HK-2 (cell line): ENCODE measurements at regions not wholly inside any gene's neighbourhood (a gene's known extent, or its start where the extent isn't known, plus 50 kb on each side); places are given as distances from the start of the nearest gene placed in this dataset.
"Not testable (repeated sequence)": the region's sequence is repeated elsewhere in the genome, so short reads cannot be mapped to it uniquely, and the experiment has no call there.

Experiments
- DNase-seq: peaks from one replicate; pipeline ENCODE4 v3.0.0-alpha.2; 2018; ENCODE audit not compliant: unreplicated experiment

DNA sequence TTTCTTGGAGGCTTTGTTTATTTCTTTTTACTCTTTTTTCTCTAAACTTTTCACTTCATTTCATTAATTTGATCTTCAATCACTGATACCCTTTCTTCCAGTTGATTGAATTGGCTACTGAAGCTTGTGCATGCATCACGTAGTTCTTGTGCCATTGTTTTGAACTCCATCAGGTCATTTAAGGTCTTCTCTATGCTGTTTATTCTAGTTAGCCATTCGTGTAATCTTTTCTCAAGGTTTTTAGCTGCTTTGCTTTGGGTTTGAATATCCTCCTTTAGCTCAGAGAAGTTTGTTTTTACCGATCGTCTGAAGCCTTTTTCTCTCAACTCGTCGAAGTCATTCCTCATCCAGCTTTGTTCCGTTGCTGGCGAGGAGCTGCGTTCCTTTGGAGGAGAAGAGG lies 189.9 kb downstream of the TTC6 start:
- DNase-seq = not testable (repeated sequence)

DNA sequence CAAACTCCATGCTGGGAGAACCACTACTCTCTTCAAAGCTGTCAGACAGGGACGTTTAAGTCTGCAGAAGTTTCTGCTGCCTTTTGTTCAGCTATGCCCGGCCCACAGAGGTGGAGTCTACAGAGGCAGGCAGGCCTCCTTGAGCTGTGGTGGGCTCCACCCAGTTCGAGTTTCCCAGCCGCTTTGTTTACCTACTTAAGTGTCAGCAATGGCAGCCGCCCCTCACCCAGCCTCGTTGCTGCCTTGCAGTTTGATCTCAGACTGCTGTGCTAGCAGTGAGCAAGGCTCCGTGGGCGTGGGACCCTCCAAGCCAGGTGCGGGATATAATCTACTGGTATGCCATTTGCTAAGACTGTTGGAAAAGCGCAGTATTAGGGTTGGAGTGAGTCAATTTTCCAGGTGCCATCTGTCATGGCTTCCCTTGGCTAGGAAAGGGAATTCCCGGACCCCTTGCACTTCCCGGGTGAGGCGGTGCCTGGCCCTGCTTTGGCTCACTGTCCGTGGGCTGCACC lies 190.7 kb downstream of the TTC6 start:
- DNase-seq = not testable (repeated sequence)

DNA sequence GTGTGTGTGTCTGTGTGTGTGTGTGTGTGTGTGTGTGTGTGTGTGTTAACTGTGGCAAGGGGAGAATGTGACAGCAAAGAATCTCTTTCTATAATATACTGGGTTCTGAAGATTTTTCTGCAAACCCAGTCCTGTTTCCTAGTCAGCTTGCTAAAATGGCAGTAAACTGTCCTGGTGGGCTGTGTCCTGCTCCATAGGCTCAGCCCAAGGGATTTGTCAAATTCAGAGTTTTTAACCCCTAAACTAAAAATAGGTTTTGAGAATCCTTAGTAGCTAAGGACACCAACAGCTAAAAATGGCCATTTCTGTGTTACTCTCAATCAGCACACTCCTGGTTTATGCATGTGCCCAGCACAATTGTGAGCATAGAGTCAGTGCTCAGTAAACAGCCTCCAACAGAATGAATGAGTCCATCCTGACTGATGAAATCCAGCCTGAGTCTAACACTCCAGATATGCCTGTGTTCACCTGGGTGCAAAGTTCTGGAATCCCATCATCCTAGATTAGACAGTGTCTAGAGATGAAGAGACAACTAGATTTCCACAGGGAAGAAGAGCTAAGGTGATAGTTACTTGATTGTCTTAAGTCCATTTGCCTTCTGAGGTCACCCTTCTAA lies 192.6 kb downstream of the TTC6 start:
- no peak for DNase-seq

DNA sequence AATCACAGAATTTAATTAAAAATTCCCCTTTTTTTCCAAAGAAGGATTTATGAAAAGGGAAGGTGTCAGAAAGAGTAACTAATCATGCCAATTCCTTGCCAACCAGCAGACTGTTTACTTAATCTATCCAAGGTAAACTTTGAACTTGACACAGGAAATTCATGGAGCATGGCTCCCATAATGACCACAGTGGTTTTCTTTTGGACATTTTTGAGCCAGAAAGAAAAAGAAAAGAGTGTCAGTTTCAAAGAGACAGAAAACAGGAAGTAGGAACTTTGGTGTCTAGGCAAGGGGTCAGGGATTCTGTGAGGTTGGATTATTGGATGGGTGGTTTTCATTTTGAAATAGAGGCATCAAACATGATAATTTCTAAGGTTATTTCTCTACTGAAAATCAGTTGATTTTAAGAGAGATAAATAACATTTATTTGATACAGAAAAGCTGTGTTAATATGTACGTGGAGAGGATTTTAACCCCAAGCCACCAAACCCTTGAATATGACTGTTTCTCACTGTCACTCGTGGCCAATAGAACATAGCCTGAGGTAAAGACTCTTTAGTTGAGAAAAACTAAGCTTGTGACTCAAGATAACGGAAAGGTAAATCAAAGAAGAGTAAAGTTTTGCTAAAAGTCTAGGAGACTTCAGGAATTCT lies 196.1 kb downstream of the TTC6 start:
- no peak for DNase-seq

DNA sequence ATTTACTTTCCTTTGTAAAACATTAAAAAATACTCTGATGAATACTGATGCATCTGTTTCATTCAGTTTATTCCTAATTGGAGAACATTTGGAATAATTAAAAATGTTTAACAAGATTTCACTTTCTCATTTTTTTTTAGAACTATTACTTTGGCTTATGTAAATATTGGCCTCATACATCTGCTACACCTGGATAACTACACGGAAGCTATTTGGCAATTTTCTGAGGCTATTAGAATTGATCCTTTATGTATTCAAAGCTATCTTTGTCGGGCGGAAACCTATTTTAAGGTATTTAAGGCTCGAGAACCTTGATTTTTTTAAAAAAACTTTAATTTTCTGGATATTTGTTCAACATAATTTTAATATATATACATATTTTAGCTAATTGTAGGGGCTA lies 196.7 kb downstream of the TTC6 start:
- DNase-seq = no peak

DNA sequence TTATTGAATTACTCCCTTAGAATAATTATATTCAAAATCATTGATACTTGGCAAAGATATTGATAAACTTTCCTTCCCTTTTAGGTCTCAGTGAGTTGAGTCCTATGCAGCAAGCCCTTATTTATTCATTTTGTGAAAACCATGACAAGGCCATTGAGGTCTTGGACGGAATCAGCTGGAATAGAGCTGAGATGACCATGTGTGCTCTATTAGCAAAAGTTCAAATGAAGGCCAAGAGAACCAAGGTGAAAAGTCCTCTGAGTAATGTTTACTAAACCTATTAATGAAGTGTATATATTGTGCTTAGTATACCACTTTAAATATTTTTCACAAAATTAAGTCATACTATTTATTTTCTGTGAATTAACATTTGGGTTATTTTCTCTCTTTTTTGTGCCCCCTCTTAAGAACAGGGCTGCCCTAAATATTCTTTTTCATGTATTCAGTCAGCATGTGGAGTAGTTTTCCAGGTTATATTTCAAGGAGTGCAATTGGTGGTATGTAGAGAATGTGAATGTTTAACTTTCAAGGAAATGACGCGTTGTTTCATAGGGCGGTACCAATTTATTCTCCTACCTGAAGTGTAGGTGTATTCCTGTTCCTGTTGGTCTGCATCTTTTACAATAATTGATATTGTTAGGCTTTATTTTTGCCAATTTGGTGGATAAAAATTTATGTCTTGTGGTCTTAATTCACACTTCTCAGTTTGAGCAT lies 201.4 kb downstream of the TTC6 start:
- no peak for DNase-seq

DNA sequence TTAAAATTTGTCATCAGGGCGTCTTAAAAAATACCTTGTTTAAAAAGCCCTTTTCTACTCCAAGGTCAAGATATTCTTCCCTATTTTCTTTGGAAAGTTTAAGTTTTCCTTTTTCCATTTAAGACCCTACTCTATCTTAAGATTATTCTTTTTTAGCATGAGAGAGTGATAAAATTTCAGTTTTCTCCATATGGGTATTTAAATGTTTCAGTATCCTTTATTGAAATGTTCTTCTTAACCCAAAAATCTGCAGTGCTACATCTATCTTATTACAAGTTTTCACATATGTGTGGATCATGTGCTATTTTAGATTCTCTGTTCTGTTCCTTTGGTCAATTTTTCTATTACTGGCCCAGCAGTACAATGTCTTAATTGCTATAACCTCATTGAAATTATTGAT lies 202.2 kb downstream of the TTC6 start:
- no peak for DNase-seq

DNA sequence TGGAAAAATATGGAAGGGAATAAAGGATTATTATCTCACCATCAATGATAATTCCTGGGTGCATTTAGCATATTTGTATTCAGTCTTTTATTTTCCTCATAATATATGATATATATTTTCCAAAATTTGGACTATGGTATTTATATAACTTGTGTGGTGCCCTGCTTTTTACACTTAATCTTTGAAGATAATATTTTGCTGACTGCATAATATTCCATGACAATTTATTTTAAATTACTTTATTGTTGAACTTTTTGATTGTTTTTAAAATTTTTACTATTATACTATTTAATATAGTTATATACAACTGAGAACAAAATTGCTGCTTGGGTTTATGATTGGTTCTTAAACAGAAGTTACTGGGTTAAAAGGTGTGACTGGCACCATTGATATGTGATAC lies 212.3 kb downstream of the TTC6 start:
- no peak for DNase-seq

DNA sequence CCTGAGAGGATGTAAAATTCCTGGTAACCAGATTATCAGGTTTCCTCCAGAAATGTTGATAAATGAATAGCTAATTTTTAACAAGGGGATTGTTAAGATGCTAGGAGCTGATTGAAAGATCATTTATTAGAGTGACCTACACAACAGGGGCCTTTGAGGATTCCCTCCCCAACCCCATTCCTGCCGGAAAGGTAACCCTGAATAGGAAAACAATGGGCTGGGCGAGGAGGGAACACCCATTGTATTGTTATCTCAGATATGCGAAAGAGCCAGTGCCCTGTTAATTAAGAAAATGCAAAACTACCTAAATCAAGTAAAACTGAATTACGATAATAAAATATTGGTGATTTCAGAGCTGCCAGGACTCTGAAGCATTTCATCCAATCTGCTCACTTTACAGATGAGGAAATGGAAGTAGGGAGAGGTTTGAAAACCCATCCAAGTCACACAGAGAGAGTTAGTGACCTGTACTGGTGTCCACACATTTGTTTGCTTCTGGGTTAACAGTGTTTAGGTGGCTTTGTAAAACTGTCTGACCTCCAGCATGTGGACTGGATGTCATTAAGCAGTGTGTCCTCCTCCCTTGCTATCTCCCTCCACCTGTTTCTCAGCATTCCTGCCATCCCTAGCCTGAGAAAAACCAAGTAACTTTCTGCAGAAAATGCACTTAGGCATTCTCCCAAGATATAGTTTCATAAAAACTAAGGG lies 214.8 kb downstream of the TTC6 start:
- DNase-seq = no peak

DNA sequence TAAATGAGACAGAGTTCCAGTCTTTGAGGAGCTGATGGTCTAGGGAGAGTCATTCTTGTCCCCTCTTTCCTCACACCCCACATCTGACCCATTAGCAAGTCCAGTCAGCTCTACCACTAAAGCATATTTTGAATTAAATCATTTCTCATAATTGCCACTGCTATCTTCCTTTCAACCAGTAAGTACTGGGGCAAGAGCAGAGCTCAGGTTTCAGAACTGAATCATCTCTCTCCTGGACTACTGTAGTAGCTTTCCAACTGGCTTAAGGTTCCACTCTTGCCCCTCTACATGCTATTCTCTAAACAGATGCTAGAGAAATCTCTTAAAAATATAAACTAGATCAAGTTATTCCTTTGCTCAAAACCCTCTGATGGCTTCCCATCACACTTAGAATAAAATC lies 218.3 kb downstream of the TTC6 start:
- no peak for DNase-seq

DNA sequence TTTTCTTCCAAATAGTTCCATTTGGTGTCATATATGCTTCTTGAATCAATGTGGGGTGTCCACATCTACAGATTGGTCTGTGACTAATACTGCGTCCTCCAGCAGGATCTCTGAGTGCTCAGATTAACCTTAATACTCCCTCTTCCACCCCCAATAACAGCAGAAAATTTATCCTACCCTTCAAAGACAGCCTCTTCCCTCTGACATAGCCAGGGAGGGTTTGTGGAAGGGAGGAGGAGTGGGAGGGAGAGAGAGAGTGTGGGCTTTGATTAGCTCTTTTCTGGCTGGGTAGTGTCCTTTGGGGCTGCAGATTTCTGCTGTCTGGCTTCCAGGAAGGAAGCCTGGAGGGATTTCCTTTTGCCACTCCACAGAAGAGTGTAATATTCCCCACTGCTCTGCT lies 220.7 kb downstream of the TTC6 start:
- DNase-seq = no peak

DNA sequence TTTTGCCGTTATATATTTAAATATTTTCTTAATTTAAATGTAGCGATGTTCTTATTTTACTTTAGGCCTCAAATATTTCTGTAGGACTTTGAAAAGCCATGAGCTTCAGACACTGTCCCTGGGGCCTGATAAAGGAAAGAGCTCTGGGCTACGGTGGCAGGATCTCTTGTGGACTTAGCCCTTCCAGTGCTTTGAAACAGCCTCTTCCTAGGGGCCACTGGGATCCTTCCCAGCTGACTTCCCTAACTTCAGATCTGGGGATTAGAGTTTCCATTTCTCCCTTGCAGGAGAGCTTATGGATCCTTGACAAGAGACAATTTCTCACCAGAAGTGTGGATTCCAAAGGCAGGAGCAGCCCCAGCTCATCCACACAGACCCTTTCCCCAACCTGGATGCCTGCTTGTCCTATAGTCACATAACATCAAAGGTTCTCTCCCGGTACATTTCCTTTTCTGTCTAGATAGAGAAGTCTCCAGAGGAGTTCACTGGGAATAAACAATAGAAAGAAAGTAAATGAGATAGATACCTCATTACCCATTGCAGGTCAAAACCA lies 221.4 kb downstream of the TTC6 start:
- DNase-seq = no peak

DNA sequence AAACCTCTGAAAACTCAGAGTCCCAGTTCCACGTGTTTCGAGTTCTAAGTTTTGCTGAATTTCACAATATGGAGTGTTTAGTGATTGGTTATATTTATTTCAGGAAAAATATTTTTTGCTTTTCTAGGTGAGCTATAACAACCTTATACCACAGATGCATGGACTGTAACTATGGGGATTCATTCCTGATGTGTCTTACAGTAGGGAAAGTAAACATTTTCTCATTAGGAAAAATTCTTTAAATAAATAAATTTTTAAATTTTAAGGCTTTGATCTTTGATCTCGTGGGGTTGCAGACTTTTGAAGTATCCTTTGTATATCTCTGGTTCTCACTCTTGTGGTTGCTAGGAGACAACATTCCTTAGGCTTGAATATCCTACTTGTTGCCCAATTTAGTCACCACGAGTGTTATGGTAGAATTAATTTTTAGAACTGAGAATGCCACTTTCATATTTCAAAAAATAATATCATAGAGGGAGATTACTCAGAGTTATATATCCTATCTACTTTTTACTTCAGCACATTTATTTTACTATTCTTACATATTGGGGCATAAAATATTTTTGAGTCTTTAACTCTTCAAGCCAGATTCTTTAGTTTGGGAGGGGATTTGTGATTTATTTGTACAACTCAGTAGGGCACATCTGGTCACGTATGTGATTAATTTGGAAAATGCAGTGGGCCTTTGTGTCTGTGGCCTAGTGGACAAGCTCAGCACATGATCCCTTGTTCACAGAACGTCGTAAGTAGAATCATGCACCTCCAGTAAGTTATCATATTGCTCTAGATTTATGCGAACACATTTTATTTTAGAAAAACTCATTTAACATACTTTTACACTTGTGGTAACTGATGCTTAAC lies 224.0 kb downstream of the TTC6 start:
- no peak for DNase-seq

DNA sequence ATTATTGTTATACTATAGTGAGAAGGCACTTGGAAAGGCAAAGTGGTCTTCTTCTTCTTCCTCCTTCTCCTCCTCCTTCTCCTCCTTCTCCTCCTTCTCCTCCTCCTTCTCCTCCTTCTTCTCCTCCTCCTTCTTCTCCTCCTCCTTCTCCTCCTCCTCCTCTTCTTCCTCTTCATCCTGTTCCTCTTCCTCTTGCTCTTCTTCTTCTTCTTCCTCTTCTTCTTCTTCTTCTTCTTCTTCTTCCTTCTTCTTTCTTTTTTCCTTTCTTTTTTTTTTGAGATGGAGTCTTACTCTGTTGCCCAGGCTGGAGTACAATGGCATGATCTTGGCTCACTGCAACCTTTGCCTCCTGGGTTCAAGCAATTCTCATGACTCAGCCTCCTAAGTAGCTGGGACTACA lies 225.4 kb downstream of the TTC6 start:
- DNase-seq = not testable (repeated sequence)

DNA sequence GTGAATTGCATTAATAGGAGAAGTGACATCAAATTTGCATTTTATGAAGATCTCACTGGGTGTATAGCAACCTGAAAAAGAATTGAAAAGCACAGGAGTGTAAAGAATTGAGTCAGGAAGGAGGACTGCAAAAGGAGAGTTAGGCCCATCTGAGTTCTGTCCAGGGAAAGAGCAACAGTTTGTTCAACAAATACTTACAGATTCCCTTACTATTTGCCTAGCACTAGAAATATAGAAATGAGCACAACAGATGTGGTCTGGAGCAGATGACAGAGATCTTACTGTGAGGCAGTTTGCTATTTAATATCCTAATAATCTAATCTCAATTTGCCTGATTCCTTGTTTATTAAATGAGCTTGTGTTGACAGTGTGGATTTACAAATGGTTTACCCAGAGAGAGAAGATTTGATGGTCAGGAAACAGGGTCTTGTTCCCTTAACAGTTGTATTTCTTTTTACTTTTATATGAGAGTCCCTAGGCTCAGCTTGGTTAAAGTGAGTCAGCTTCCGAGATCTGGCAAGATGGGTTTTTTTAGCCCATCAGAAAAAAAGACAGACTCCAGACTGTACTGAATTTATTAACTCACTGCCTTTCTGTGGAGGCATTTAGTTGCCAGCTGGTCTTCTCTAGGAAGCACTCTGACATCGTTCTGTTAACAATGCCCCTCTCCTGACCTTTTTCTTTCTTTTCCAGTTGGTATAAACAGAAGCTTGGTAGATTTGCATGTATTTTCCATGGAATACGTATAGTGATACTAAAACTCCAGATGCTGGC lies 229.7 kb downstream of the TTC6 start:
- no peak for DNase-seq

DNA sequence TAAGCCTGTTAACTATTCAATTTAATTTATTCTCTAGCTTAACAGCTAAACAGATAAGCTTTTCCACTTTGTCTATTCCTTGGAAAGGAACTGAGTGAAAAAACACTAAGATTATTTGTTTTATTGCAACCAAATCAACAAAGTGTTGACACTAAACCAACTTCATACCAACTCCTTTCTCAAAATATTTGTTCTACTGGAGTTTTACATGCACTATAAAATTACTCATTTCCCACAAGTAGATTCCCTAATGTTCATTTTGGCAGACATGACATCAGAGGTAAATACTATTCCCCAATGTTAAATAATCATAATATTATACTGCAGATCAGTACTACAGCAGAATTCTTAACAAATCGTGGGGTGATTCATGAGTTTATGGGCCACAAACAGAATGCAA lies 231.4 kb downstream of the TTC6 start:
- no peak for DNase-seq

DNA sequence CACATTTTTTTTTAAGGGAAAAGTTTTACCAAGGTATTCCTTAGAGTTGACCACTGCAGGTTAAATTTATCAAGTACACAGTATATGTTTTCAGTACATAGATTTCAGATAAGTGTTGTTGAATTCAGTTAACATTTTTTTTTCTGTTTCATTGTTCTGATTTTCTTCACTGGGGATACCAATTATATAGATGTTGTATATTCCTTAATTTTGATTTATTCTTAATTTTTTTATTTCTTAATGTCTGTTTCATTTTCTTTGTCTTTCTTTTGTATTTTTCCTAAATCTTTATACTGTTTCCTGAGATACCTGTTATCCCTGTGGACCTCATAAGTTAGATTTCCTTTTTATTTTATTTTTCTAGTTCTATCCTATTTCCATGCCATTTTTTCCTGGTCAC lies 234.8 kb downstream of the TTC6 start:
- no peak for DNase-seq

DNA sequence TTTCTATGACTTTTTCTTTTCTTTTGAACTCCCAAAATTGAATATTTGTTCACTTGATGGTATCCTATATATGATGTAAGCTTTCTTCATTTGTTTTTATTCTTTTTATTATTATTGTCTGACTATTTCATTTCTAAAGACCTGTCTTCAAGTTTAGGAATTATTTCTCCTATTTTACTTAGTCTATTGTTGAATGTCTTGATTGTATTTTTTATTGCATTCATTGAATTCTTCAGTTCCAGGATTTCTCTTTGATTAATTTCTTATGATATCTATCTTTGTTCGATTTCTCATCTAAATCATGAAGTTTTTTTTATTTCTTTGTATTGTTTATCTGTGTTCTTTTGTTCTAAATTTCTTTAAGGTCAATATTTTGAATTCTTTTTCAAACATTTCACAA lies 238.8 kb downstream of the TTC6 start:
- no peak for DNase-seq

DNA sequence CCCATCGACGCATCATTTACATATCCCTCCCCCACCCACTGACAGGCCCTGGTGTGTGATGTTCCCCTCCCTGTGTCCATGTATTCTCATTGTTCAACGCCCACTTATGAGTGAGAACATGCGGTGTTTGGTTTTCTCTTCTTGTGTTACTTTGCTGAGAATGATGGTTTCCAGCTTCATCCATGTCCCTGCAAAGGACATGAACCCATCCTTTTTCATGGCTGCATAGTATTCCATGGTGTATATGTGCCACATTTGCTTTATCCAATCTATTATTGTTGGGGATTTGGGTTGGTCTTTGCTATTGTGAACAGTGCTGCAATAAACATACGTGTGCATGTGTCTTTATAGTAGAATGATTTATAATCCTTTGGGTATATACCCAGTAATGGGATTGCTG lies 243.3 kb downstream of the TTC6 start:
- DNase-seq = not testable (repeated sequence)

DNA sequence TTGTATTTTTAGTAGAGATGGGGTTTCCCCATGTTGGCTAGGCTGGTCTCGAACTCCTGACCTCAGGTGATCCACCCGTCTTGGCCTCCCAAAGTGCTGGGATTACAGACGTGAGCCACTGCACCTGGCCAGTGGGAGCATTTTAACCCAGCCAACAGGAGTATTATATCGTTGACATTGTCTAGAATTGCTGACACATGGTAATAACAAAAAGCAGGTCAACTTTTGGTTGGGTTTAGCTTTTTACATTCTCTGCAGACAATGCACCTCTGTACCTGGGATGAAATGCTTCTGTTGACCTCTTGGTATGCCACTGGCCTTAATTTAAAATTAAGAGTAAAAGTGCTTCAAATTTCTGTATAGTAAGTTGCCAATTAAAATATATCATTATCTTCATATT lies 245.6 kb downstream of the TTC6 start:
- not testable (repeated sequence) for DNase-seq
